GM21786 (cell line): ENCODE measurements at regions not wholly inside any gene's neighbourhood (a gene's known extent, or its start where the extent isn't known, plus 50 kb on each side); places are given as distances from the start of the nearest gene placed in this dataset.
"Not testable (repeated sequence)": the region's sequence is repeated elsewhere in the genome, so short reads cannot be mapped to it uniquely, and the experiment has no call there.

ENCODE experiments used
- ATAC-seq: cut with Tn5 transposase; IDR thresholded peaks from one replicate; pipeline ENCODE4 v1.9.1; 2021; ENCODE audit not compliant: unreplicated experiment

DNA sequence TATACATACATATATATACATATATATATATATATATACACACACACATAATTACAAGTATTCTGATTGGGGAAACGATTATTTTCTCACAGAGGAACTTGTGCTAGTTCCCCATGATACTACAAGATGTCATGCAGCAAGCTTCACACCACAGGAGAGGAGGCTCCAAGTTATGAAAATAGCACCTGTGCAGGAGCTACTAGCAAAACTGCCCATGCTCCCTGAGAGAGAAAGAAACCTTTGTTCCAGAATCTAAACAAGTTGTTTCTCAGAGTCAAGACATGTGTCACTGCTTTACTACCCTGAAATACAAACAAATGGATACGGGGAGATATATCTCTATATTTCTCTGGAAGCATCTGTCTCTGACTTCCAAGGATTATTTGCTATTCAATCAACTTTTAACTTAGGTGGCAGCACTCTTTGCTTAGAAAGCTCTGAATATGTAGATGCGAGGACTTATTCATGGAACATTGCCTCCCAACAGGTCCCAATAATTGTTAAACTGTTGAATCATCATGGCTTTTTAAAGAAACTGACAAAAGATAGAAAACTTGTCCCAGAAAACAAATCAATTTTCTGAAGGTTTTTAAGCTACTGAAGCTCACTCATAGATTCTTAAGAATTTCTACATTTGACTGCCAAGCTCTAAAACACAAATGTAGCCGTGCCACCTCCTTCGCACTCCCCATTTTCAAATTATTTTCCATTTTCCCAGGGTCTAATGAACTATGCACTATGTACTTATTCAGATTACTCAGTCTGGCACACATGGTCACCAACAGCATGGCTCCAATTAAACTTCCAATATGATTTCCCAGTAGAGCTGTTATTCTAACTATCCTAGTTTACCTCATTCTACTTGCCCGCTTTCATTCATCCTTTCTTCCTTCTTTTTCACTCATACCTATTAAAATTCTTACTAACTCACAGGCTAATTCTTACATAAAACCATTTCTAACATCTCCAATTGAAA is 929.1 kb downstream of the LTN1 start:
- ATAC-seq: no peak

DNA sequence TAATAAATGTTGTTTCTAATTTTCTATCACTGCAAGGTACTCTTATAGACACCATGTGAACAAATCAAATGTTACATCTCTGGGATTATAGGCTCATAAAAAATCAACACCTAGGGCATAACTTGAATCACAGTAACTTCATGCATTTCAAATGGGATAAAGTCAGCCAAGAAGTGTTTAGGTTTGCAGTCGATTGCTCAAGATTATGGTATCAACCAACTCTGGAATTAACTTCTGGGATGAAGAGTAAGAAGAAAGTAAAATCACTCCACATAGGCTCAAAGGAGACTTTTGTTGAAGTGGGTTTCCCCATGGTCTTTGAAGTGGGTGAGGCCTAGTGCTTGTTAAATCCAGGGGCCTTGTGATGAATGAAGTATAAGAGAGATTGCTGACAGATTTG is 939.7 kb downstream of the LTN1 start:
- ATAC-seq: not testable (repeated sequence)

DNA sequence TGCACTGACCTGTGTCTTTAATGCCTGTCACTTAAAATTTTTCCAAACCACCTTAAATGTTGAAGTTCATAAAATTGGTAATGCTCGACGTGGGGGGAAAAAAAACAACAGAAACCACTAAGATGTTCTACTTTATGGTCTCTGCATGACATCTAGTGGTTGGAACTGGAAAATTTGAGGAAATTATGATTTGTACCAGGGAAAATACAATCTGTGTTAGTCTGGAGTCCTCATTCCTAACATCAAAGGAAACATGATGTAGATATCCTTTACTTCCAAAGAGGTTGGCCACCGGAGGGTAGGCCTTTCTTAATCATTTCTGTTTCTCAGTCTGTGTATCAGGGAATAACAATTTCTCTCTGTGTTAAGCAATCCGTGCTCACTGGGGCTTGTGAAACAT is 941.0 kb downstream of the LTN1 start:
- not testable (repeated sequence) for ATAC-seq

DNA sequence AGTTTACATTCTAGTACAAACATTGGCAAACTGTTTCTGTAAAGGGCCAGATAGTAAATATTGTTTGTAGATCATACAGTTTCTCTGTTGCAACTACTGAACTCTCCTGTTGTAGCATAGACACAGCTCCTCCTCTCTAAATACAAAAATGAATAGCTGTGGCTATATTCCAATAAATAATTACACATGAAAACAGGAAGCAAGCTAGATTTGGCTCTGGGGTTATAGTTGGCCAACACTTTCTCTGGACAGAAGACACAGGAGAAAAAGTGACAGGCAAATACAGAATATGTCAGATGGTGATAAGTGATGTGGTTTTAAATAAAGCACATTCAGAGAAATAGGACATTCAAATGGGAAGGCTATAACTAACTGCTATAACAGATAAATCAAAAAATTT is 957.0 kb downstream of the LTN1 start:
- not testable (repeated sequence) for ATAC-seq

DNA sequence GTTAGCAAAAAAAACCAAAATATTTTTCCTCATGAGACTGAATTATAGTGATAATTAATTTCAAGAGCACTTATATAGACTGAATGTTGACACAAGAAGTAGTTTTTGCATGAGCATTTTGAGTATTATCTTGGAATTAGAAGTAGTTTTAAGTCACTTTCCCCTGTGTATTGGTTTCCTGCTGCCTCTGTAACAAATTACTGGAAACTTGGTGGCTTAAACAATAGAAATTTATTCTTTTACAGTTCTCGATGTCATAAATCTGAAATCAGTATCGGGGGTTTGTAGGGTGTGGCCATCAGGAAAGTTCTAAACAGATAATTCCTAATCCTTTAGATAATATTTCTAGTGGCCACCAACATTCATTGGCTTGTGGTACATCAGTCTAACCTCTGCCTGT is 957.8 kb downstream of the LTN1 start:
- not testable (repeated sequence) for ATAC-seq

DNA sequence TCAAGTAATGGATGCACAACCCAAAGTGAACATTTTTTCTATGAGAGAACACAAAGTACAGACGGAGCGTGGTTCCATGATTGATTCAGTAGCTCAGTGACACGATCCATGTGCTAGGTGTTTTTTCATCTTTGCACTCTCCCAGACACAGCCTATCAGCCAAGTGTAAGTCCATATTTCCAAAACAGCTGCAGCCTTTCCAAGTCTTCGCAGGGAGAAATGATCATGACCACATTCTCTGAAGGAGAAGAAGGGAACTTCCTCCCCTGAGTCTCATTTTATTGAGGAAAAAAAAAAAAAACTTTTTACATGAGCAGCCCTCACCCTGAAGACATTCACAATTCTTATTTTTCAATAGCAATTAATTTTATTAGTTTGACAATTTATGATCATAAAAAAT is 958.3 kb downstream of the LTN1 start:
- ATAC-seq: not testable (repeated sequence)

DNA sequence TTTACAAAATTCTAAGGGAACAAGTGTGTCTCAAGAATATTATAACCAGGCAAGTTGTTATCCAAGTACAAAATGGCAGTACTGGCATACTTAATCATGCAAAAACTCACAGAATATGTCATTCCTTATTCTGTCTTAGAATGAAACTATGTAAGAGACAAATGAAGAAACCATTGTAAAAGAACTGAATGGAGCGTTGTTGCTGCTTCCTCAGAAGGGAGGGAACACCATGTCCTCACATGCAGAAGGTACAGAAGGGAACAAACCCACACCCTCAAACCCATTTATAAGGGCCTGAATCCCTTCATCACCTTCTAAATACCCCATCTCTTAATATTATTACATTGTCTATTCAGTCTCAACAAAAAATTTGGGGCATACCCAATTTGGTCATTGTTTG is 960.0 kb downstream of the LTN1 start:
- not testable (repeated sequence) for ATAC-seq

DNA sequence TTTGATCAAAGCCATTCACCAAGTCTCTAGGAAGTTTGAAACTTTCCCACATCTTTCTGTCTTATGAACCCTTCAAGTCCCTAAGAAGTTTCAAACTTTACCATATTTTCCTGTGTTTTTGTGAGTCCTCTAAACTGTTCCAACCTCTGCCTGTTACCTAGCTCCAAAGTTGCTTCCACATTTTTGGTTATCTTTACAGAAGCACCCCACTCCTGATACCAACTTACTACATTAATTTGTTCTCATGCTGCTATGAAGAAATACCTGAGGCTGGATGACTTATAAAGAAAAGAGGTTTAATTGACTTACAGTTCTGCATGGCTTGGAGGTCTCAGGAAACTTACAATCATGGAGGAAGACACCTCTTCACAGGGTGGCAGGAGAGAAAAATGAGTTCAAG is 961.6 kb downstream of the LTN1 start:
- ATAC-seq: not testable (repeated sequence)

DNA sequence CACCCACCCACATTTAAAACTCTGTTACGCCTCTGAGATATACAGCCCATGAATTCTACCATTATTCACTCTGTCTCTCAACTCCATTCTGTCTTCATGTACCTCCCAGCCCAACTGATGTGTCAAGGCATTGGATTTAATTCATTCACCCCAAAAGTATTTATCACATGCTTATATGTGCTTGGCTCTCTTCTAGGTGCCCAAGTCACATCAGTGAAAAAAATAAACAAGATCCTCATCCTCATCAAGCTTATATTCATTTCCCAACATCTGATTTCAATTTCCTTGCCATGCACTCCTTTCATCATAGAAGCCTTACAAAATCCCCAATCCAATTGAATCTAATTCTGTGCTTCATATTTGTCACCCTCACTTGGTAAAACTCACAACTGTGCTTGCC is 967.6 kb downstream of the LTN1 start:
- no peak for ATAC-seq

DNA sequence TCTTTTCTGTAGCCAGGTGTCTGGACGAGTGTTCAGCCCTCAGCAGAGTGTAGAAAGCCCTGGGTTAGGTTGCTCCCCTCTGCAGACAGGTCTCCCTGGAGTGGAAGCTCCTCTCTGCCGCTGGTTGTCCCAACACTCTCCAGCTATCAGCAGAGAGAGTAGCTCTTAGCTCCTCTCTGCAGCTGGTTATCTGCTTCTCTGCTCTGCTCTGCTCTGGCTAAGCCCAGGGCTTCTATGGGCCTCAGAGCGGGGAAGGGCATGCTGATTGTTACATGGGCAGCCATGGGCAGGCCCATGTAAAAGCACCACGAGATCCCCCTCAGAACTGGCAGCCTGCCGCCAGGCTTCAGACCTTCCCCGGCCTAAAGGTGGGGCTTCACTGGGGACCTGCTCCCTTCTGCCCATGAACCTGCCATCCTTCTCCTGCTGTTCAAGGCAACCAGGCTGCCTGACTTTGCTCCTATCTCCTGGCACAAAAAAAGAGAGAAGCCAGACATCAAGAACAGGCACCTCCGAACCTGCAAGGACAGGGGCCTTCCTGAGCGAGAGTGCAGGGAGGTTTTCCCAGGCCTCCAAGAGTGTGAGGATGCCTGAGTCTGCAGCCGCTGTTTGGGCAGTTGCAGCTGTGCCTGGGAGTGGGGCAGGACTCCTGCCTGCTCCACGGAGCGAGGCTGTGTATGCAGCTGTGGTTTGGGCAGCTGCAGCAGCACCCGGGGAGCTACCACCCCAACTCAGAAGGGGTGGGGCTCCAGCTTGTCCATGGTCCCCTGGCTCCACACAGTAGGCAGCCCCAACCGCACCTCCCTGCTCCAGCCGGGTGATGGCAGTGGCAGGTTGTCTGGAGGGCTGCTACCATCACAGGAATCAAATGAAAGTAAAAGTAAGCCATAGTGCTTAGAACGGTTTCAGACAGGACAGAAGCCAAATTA is 973.7 kb downstream of the LTN1 start:
- no peak for ATAC-seq

DNA sequence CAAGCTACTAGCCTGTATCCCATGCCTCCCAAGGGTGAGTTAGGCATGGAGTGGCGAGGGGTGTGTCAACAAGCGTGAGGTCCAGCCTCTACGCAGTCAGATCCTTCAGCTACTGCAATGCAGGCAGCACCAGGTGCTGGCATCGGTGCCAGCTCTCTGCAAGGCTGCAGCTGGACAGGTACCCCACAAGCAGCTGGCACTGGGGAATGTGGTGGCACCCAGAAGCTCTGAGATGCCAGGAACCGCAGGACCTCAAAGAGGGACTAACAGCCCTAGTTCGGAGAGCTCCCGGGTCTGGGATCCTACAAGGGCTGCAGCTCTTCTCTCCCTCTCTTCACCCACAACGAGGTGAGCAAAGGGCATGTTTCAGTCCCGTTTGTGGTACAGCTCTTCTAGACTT is 974.5 kb downstream of the LTN1 start:
- no peak for ATAC-seq

DNA sequence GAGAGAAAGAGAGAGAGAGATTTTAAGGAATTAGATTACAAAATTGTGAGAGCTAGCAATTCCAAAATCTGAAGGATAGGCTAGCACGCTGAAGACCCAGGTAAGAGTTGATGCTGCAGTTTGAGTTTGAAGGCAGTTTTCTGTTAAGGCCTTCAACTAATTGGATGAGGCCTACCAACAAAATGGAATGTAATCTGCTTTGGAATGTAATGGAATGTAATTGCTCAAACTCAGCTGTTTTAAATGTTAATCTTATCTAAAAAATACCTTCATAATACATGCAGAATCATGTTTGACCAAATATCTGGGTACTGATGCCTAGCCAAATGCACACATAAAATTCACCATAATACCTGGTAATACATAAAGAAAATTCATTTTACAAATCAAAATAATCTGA is 976.1 kb downstream of the LTN1 start:
- no peak for ATAC-seq

DNA sequence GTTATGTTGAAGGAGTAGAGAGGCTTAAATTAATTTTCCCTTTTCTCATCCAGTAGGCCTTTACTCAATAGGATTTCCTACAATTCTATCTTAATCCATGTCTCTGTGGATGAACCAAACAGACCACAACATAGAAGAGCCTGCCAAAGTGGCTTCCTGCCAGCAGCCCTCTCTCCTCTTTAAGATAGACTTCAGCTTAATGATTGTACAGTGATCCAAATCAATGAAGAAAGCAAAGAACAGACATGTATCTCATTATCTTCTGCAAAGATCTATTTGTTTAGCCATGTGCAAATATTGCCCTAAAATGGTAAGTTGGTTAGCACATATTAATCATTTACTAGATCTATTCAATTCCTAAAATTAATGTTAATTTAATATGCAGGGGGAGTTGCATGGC is 979.6 kb downstream of the LTN1 start:
- ATAC-seq: not testable (repeated sequence)

DNA sequence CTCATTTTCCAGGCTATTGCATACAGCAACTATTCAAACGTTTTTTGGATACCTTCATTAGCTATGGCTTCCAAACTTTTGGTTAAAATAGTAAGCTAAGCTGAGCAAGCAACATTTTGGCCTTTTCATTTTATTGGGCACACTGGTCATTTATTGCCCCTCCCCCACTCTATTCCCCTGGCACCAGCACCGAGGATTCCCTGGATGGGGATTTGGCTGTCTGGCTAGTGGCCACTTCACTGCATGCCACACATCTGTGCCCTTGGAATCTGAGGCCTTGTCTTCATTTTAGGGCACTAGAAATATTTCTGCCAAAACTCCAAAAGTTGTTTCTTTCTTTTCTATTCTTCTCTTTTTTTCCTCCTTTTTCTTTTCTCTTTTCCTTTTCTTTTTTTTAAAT is 980.7 kb downstream of the LTN1 start:
- not testable (repeated sequence) for ATAC-seq

DNA sequence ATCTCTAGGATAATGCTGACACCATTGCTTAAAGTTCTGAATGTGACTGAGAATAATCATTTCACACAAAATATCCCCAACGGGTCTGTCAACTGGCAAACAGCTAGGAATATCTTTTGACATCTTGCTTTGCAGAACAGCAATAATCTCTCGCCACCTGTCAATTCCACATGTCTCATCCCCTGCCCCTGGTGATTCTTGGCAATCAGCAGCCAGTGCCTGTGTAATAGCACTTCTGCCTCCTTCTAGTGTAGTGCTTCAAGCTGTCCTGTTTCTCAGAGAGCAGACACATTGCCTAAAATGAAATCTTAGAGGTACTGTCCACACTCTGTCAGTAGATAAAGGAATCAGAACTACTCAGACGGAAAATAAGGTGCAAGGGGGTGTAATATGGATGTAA is 984.4 kb downstream of the LTN1 start:
- not testable (repeated sequence) for ATAC-seq

DNA sequence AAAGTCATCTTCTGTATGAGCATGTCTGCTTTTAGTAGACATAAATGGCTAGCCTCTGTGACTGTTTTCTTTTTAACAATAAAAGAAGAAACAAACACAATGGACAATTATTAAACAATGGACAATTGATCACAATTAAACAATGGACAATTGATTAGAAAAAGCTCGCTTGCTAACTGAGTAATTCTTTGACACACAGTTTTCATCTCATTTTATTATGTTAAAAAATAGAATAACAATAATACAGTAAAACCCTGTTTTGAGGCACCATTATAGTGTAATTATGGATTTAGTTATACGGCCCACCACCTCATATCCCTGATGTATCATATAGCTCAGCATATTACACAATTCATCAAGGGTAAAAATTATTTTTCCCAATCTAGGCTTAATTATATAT is 989.0 kb downstream of the LTN1 start:
- ATAC-seq: not testable (repeated sequence)

DNA sequence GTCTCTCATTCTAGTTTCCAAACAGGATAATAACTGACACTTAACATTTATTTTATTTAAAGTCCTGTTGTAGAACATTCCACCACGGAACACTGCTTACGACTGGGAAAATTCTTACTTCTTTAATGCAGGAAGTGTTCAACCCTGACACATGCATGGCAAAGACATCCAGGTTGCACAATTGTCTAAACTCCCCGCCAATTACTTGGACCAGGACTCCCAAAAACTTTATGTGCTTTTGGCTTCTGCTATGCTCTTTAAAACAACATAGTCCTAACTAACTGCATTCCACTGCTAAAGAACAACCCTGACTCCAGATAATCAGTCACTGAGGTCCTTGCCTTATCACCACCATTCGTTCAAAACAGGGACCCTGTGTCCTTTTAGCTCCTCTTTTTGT is 995.8 kb downstream of the LTN1 start:
- not testable (repeated sequence) for ATAC-seq

DNA sequence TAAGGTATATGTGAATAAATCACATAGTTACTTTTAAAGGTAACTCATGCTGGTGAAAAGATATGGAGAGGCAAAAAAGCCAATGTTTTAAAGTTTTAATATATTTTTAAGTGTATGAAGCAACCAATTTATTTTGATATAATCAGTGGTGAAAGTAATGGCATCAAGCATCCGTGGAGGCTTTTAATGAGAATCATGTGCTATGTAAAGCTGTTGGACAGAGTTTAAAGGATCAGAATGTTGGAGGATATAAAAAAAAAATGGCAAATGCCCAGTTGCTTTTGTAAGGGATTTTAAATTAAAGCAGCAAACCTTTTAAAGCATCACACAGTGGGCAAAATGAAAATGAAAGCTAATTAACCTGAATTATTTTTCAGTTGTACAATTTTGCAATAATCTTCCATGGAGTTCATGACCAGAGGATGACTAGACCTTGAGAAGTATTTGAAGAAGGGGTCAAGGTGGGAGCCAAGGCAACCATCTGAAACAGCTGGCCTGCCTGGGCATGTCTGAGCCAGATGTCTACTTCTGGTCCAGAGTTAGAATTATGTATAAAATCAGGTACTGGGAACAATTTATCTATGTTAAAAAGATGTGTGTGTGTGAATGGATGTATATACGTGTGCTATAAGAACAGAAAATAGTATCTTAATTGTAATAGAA is 1007.9 kb downstream of the LTN1 start:
- ATAC-seq: not testable (repeated sequence)

DNA sequence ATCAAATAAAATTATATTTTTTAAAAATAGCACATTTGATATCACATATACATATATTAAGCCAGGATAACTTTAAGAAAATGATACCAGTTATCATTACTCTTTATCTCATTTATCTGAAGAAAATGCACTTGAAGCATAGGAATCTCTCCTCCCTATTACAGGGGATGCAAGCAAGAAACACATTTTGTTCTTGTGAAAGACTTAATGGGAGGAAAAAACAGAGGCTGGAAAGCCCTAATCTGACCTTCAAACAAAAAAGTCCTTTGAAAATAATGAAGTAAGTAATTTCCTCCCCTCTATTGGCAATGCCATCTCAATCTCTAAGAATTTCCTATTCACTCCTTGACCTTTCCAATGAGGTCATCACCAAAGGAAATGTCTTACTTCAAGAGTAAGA is 1012.6 kb upstream of the ADAMTS5 start:
- ATAC-seq: not testable (repeated sequence)

DNA sequence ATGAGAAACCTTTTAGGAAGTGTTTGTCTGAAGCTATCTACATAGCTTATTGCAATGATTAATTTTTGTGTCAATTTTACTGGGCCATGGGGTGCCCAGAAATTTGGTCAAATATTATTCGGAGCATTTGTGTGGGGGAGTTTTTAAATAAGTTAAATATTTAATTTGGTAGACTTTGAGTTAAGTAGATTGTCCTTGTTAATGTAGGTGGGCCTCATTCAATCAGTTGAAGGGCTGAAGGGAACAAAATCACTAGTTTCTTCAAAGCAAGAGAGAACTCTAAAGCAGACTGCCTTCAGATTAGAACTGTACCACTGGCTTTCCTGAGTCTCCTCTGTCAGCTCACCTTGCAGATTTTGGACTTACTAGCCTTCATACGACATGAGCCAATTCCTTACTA is 1008.6 kb upstream of the ADAMTS5 start:
- no peak for ATAC-seq

DNA sequence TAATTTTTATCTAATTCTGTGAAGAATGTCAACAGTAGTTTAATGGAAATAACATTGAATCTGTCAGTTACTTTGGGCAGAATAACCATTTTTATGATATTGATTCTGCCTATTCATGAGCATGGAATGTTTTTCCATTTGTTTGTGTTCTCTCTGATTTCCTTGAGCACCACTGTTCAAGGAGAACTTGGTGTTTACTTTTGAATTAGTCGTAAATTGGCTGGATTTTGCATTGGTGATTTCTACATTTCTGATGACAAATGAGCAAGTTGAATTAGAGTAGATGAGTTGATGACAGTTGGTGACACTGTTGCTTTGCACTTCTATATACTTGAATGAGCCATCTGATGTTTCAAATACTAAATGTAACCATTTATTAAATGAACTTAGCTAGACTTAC is 1007.3 kb upstream of the ADAMTS5 start:
- ATAC-seq: not testable (repeated sequence)
